NT2/D1 (cell line): ENCODE measurements at regions not wholly inside any gene's neighbourhood (a gene's known extent, or its start where the extent isn't known, plus 50 kb on each side); places are given as distances from the start of the nearest gene placed in this dataset.

Experiments
- SUZ12 ChIP-seq: IDR thresholded peaks from 2 replicates; pipeline ENCODE4 v1.6.1; 2011; ENCODE audit not compliant: insufficient read length, insufficient read depth; ENCODE audit errors: extremely low read depth
- YY1 ChIP-seq: IDR thresholded peaks from 2 replicates; pipeline ENCODE4 v1.6.1; 2011; ENCODE audit not compliant: insufficient read length, insufficient read depth
- ZNF274 ChIP-seq: IDR thresholded peaks from 2 replicates; pipeline ENCODE4 v1.6.1; 2011; ENCODE audit warnings: mild to moderate bottlenecking, low read depth, low read length

DNA sequence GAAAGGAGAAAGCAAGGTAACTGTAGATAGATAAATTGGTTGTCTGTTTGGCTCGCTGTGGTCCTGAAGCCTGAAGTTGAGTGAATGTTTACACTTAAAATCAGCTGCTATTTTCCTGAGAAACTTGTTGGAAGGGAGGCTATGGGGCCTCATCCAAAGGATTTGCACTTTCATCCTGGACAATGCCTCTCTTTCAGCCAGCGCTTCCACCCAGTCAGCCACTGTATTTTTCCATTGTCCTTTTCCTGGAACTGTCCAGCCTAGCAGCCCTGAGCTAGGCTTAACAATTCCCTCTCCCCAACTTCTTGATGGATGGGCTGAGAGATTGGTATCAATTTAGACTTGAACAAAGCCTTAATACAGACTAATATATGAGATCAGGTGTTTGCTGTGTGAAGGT is 429.2 kb downstream of the DMAC1 start:
- no peak for TF ChIP-seq ZNF274
- TF ChIP-seq YY1 = no peak
- no peak for TF ChIP-seq SUZ12
